Germinal center (tissue), 1 donor: ENCODE measurements at regions not wholly inside any gene's neighbourhood (a gene's known extent, or its start where the extent isn't known, plus 50 kb on each side); places are given as distances from the start of the nearest gene placed in this dataset.

Experiments
- DNase-seq: peaks from one replicate; pipeline ENCODE4 v3.0.0; 2012; ENCODE audit warnings: mixed read lengths, low spot score

GRCh38 chr7:41346878-41347277, 356.0 kb downstream of the INHBA start:
- no peak for DNase-seq

GRCh38 chr7:41339913-41340676, 362.8 kb downstream of the INHBA start:
- DNase-seq, result no peak

- no peak for DNase-seq
Measured at GRCh38 chr7:41336981-41337380, 365.9 kb downstream of the INHBA start.

GRCh38 chr7:41336455-41336952, 366.4 kb downstream of the INHBA start:
- DNase-seq, result no peak

GRCh38 chr7:41334071-41334862, 368.6 kb downstream of the INHBA start:
- no peak for DNase-seq

GRCh38 chr7:41333511-41333910, 369.4 kb downstream of the INHBA start:
- no peak for DNase-seq

GRCh38 chr7:41331194-41331593, 371.7 kb downstream of the INHBA start:
- DNase-seq, result no peak

- DNase-seq, result no peak
Measured at GRCh38 chr7:41328544-41328943, 374.3 kb downstream of the INHBA start.

GRCh38 chr7:41328131-41328530, 374.8 kb downstream of the INHBA start:
- DNase-seq, result no peak

- DNase-seq, result no peak
Measured at GRCh38 chr7:41326616-41327015, 376.3 kb downstream of the INHBA start.

GRCh38 chr7:41323806-41324205, 379.1 kb downstream of the INHBA start:
- DNase-seq, result no peak

- DNase-seq, result no peak
Measured at GRCh38 chr7:41319581-41319980, 383.3 kb downstream of the INHBA start.

- no peak for DNase-seq
Measured at GRCh38 chr7:41316410-41316809, 386.5 kb downstream of the INHBA start.

GRCh38 chr7:41315764-41316163, 387.1 kb downstream of the INHBA start:
- no peak for DNase-seq

- no peak for DNase-seq
Measured at GRCh38 chr7:41313171-41313570, 389.7 kb downstream of the INHBA start.

- DNase-seq, result no peak
Measured at GRCh38 chr7:41312235-41312634, 390.7 kb downstream of the INHBA start.

- DNase-seq, result no peak
Measured at GRCh38 chr7:41311301-41311700, 391.6 kb downstream of the INHBA start.

- DNase-seq, result no peak
Measured at GRCh38 chr7:41306486-41306885, 396.4 kb downstream of the INHBA start.

- DNase-seq, result no peak
Measured at GRCh38 chr7:41305001-41305400, 397.9 kb downstream of the INHBA start.

GRCh38 chr7:41303709-41304108, 399.2 kb downstream of the INHBA start:
- DNase-seq, result no peak

- no peak for DNase-seq
Measured at GRCh38 chr7:41298409-41298808, 404.5 kb downstream of the INHBA start.

GRCh38 chr7:41297166-41297565, 405.7 kb downstream of the INHBA start:
- DNase-seq, result no peak

- DNase-seq, result no peak
Measured at GRCh38 chr7:41295455-41295815, 407.5 kb downstream of the INHBA start.
